ENCODE measurements at regions not wholly inside any gene's neighbourhood (a gene's known extent, or its start where the extent isn't known, plus 50 kb on each side); places are given as distances from the start of the nearest gene placed in this dataset.

DNA sequence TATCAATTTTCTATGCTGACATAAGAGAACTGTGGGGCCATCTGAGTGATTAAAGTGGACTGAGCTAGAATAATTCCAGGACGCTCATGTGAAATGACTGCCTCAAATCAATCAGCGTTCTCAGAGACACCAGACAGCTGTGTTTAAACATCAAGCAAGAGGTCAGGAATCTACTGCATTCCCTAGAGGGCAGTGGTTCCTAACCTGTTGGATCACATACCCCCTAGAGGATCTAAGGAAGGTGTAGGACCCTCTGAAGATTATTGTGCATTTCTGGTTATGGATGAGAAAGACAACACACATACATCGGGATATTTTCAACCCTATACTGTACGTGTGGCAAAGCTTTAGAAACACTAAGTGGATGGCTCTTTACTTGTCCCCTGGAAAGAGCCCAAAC lies 51.8 kb upstream of the FREM2 start:
- H4K20me1 ChIP-seq (ENCODE audit: insufficient read depth, low read length), result no peaks in the 10 kb centered on the region

DNA sequence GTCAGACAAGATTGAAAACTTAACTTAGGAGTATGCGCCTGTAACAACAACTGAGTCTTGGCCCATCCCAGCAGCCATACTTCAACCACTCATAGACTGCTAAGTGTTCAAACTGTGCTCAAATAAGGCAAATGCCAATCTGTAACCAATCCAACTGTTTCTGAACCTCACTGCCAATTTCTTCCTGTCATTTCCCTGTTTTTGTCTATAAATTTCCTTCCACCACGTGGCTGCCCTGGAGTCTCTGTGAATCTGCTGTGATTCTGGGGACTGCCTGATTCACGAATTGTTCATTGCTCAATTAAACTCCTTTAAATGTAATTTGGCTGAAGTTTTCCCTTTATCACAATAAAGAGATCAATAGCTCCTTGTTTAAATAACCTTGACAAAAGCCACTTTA lies 50.8 kb upstream of the FREM2 start:
- Histone ChIP-seq H3K36me3 (ENCODE audit: insufficient read depth, low read length) (no peaks in the 10 kb centered on the region), H3K4me2 (ENCODE audit: insufficient read depth, low read length) (no peak overlapping the region), H2AFZ (ENCODE audit: low read length) (no peak overlapping the region), H3K4me1 (ENCODE audit: insufficient read depth, low read length) (no peaks in the 10 kb centered on the region), H3K27ac (ENCODE audit: low read depth, low read length) (no peak overlapping the region), H3K9me3 (ENCODE audit: low read depth, low read length) (no peaks in the 10 kb centered on the region), H3K79me2 (ENCODE audit: insufficient read depth, low read length) (no peaks in the 10 kb centered on the region), H4K20me1 (ENCODE audit: insufficient read depth, low read length) (no peaks in the 10 kb centered on the region), H3K4me3 (ENCODE audit: insufficient read depth, low read length) (no peak overlapping the region), H3K27me3 (ENCODE audit: insufficient read depth, low read length) (no peaks in the 10 kb centered on the region)
- TF ChIP-seq, protein P1, sequence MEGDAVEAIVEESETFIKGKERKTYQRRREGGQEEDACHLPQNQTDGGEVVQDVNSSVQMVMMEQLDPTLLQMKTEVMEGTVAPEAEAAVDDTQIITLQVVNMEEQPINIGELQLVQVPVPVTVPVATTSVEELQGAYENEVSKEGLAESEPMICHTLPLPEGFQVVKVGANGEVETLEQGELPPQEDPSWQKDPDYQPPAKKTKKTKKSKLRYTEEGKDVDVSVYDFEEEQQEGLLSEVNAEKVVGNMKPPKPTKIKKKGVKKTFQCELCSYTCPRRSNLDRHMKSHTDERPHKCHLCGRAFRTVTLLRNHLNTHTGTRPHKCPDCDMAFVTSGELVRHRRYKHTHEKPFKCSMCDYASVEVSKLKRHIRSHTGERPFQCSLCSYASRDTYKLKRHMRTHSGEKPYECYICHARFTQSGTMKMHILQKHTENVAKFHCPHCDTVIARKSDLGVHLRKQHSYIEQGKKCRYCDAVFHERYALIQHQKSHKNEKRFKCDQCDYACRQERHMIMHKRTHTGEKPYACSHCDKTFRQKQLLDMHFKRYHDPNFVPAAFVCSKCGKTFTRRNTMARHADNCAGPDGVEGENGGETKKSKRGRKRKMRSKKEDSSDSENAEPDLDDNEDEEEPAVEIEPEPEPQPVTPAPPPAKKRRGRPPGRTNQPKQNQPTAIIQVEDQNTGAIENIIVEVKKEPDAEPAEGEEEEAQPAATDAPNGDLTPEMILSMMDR (IDR thresholded peaks at IDR 0.05; ENCODE audit: extremely low read depth, low read depth, low read length), result no peak
- DNase-seq (ENCODE audit: insufficient read length, low spot score, missing footprints), result no peak

More for the DNA sequence above, 51.8 kb upstream of the FREM2 start:
- no peak overlapping the region for H3K4me3 ChIP-seq (ENCODE audit: insufficient read depth, low read length)
- H3K27me3 ChIP-seq (ENCODE audit: insufficient read depth, low read length), result no peaks in the 10 kb centered on the region
- H3K4me2 ChIP-seq (ENCODE audit: insufficient read depth, low read length), result no peak overlapping the region
- no peaks in the 10 kb centered on the region for H3K9me3 ChIP-seq (ENCODE audit: low read depth, low read length)
- no peaks in the 10 kb centered on the region for H3K4me1 ChIP-seq (ENCODE audit: insufficient read depth, low read length)
- DNase-seq (ENCODE audit: insufficient read length, low spot score, missing footprints), result no peak
- H3K36me3 ChIP-seq (ENCODE audit: insufficient read depth, low read length), result no peaks in the 10 kb centered on the region
- TF ChIP-seq, protein P1 (IDR thresholded peaks at IDR 0.05; ENCODE audit: extremely low read depth, low read depth, low read length), result no peak
- H3K27ac ChIP-seq (ENCODE audit: low read depth, low read length), result no peak overlapping the region
- H3K79me2 ChIP-seq (ENCODE audit: insufficient read depth, low read length), result no peaks in the 10 kb centered on the region
- H2AFZ ChIP-seq (ENCODE audit: low read length), result no peak overlapping the region

DNA sequence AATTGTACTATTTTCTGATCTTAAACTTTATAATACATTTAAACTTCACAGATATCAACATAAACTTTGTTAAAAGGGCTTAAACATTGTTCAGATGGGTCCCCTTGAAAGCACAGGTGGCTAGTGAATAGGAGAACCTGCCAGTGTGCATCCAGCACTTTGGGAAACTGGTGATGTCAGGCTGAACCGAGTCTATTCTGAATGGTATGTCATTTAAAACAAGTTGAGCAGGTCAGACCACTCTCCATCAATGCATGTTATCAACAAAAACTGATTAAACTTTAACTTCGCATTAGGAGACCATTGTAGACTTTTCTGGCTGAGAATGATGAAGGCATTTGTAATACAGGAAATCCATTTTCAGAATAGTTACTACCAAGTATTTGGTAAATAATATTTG lies 50.1 kb upstream of the FREM2 start:
- no peaks in the 10 kb centered on the region for H3K79me2 ChIP-seq (ENCODE audit: insufficient read depth, low read length)
- H3K4me2 ChIP-seq (ENCODE audit: insufficient read depth, low read length), result no peak overlapping the region
- no peak for DNase-seq (ENCODE audit: insufficient read length, low spot score, missing footprints)
- no peaks in the 10 kb centered on the region for H3K36me3 ChIP-seq (ENCODE audit: insufficient read depth, low read length)
- TF ChIP-seq, protein P1 (IDR thresholded peaks at IDR 0.05; ENCODE audit: extremely low read depth, low read depth, low read length), result no peak
- H4K20me1 ChIP-seq (ENCODE audit: insufficient read depth, low read length), result no peaks in the 10 kb centered on the region
- no peak overlapping the region for H3K27ac ChIP-seq (ENCODE audit: low read depth, low read length)
- H3K4me1 ChIP-seq (ENCODE audit: insufficient read depth, low read length), result no peaks in the 10 kb centered on the region
- no peaks in the 10 kb centered on the region for H3K9me3 ChIP-seq (ENCODE audit: low read depth, low read length)
- no peak overlapping the region for H2AFZ ChIP-seq (ENCODE audit: low read length)
- no peak overlapping the region for H3K4me3 ChIP-seq (ENCODE audit: insufficient read depth, low read length)
- H3K27me3 ChIP-seq (ENCODE audit: insufficient read depth, low read length), result no peaks in the 10 kb centered on the region

All from osteoblast (primary cell).